ENCODE measurements at regions not wholly inside any gene's neighbourhood (a gene's known extent, or its start where the extent isn't known, plus 50 kb on each side); places are given as distances from the start of the nearest gene placed in this dataset.

DNA sequence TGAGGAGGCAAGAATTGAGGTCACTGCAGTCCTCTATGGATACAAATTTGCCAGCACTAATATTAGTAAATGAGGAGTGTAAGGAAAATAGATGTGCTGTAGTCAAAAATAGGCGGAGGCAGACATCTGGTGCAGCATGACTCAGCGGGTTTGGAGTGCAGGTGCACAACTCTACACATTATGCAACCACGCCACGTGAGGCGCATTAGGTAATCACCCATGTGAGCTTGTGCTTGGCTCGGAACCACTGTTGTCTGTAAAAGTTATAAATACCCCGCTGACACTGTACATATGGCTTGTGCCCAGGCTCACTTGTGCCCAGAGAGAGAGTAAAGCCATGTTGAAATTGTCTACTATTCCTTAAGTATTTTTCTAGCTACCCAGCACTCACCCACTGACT lies 623.5 kb upstream of the NUDT12 start:
- no peak for TF ChIP-seq RCOR1 (IDR thresholded peaks at IDR 0.05; ENCODE audit: insufficient replicate concordance, low read length)
- TF ChIP-seq, protein P1, sequence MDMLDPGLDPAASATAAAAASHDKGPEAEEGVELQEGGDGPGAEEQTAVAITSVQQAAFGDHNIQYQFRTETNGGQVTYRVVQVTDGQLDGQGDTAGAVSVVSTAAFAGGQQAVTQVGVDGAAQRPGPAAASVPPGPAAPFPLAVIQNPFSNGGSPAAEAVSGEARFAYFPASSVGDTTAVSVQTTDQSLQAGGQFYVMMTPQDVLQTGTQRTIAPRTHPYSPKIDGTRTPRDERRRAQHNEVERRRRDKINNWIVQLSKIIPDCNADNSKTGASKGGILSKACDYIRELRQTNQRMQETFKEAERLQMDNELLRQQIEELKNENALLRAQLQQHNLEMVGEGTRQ (IDR thresholded peaks at IDR 0.05; ENCODE audit: low read depth, low read length), result no peak
- TF ChIP-seq, protein P2, sequence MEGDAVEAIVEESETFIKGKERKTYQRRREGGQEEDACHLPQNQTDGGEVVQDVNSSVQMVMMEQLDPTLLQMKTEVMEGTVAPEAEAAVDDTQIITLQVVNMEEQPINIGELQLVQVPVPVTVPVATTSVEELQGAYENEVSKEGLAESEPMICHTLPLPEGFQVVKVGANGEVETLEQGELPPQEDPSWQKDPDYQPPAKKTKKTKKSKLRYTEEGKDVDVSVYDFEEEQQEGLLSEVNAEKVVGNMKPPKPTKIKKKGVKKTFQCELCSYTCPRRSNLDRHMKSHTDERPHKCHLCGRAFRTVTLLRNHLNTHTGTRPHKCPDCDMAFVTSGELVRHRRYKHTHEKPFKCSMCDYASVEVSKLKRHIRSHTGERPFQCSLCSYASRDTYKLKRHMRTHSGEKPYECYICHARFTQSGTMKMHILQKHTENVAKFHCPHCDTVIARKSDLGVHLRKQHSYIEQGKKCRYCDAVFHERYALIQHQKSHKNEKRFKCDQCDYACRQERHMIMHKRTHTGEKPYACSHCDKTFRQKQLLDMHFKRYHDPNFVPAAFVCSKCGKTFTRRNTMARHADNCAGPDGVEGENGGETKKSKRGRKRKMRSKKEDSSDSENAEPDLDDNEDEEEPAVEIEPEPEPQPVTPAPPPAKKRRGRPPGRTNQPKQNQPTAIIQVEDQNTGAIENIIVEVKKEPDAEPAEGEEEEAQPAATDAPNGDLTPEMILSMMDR (conservative IDR thresholded peaks at IDR 0.05; ENCODE audit: low read depth, low read length), result no peak
- TF ChIP-seq CEBPB (IDR thresholded peaks at IDR 0.05; ENCODE audit: low read depth, low read length), result no peak

Data from IMR-90 (cell line).